Tibial nerve (tissue), 4 donors: ENCODE measurements at regions not wholly inside any gene's neighbourhood (a gene's known extent, or its start where the extent isn't known, plus 50 kb on each side); places are given as distances from the start of the nearest gene placed in this dataset.

ENCODE experiments used
- DNase-seq, 2 donors: peaks; one replicate each; pipeline ENCODE4 v3.0.0-alpha.2; 2019; ENCODE audit warnings: low spot score in 2 of 2
- H3K27ac ChIP-seq, 4 donors: fragments of 200-600 bp; sonication (generic) in 3 of 4; one replicate each; pipeline ENCODE4 v1.5.1; 2017 to 2019; ENCODE audit warnings: mild to moderate bottlenecking in 1 of 4
- H3K27me3 ChIP-seq, 2 donors: fragments of 200-600 bp; sonication (generic) in 1 of 2; one replicate each; pipeline versions ENCODE4 v1.5.1 to v1.6.0; 2017 to 2019
- H3K36me3 ChIP-seq, 3 donors: fragments of 200-600 bp; sonication (generic); one replicate each; pipeline ENCODE4 v1.5.1; 2018 to 2019
- H3K4me1 ChIP-seq, 4 donors: fragments of 200-600 bp; sonication (generic) in 3 of 4; one replicate each; pipeline ENCODE4 v1.5.1; 2017 to 2019
- H3K4me3 ChIP-seq, 4 donors: fragments of 200-600 bp; sonication (generic) in 3 of 4; one replicate each; pipeline ENCODE4 v1.5.1; 2017 to 2019; ENCODE audit warnings: mild to moderate bottlenecking in 1 of 4, moderate library complexity in 1 of 4
- H3K9me3 ChIP-seq, 4 donors: fragments of 200-600 bp; sonication (generic) in 3 of 4; one replicate each; pipeline ENCODE4 v1.5.1; 2017 to 2019
- CTCF ChIP-seq, 5 experiments: fragments of 200-600 bp in 3 of 5; fragments of 450-650 bp in 2 of 5; sonication (generic) in 3 of 5; IDR thresholded peaks; one replicate each; pipeline ENCODE4 v1.5.1; 2016 to 2019; ENCODE audit warnings: antibody characterized with exemption in 5 of 5, mild to moderate bottlenecking in 3 of 5, moderate library complexity in 2 of 5
- EP300 ChIP-seq, 2 donors: sonication (generic); formaldehyde crosslinking; IDR thresholded peaks; one replicate each; pipeline ENCODE4 v1.6.1; 2017; ENCODE audit warnings: antibody characterized with exemption in 2 of 2, mild to moderate bottlenecking in 1 of 2
- POLR2A ChIP-seq, 2 donors: fragments of 450-650 bp; IDR thresholded peaks; one replicate each; pipeline ENCODE4 v1.6.1; 2017; ENCODE audit warnings: antibody characterized with exemption in 2 of 2, mild to moderate bottlenecking in 2 of 2, moderate library complexity in 2 of 2
- WGBS, 2 donors: methylation state at CpG; one replicate each; pipeline ENCODE4 v1.1.5; 2018; 5-methylcytosine and 5-hydroxymethylcytosine counted together

GRCh38 chr13:105327581-105328126, 1207.8 kb downstream of the EFNB2 start:
- no peak for DNase-seq
- H3K27me3 ChIP-seq, result no peaks in the 10 kb centered on the region
- no peaks in the 10 kb centered on the region for H3K9me3 ChIP-seq
- H3K4me3 ChIP-seq, result no peak overlapping the region
- no peak for TF ChIP-seq EP300 (IDR thresholded peaks at IDR 0.05)
- no peak for TF ChIP-seq POLR2A (IDR thresholded peaks at IDR 0.05)
- no peak for TF ChIP-seq CTCF (IDR thresholded peaks at IDR 0.05)
- H3K4me1 ChIP-seq, result no peaks in the 10 kb centered on the region
- H3K27ac ChIP-seq, result no peak overlapping the region
- 88 to 94% methylated on average over 3 of the region's 3 CpGs for whole genome bisulfite sequencing, 2 donors
- H3K36me3 ChIP-seq, result no peaks in the 10 kb centered on the region

GRCh38 chr13:105319875-105320274, 1215.6 kb downstream of the EFNB2 start:
- Histone ChIP-seq H3K36me3 (no peaks in the 10 kb centered on the region), H3K4me3 (no peak overlapping the region), H3K4me1 (no peaks in the 10 kb centered on the region), H3K27ac (no peak overlapping the region), H3K9me3 (no peaks in the 10 kb centered on the region), H3K27me3 (no peaks in the 10 kb centered on the region)
- no peak for TF ChIP-seq CTCF (IDR thresholded peaks at IDR 0.05)
- no peak for TF ChIP-seq EP300 (IDR thresholded peaks at IDR 0.05)
- TF ChIP-seq POLR2A (IDR thresholded peaks at IDR 0.05), result no peak
- DNase-seq, result no peak
- WGBS, 2 donors, result 79 to 80% methylated on average over 6 of the region's 6 CpGs

GRCh38 chr13:105316731-105317130, 1218.7 kb downstream of the EFNB2 start:
- Histone ChIP-seq H3K27ac (no peak overlapping the region), H3K36me3 (no peaks in the 10 kb centered on the region), H3K4me3 (no peak overlapping the region), H3K4me1 (no peaks in the 10 kb centered on the region), H3K9me3 (no peaks in the 10 kb centered on the region), H3K27me3 (no peaks in the 10 kb centered on the region)
- DNase-seq, result no peak
- TF ChIP-seq POLR2A (IDR thresholded peaks at IDR 0.05) (no peak), CTCF (IDR thresholded peaks at IDR 0.05) (no peak), EP300 (IDR thresholded peaks at IDR 0.05) (no peak)
- WGBS, 2 donors, result 87 to 90% methylated on average over 4 of the region's 4 CpGs

- Histone ChIP-seq H3K9me3 (peaks cover 0 to 3% (median 0%) of the 10 kb centered on the region in 4 donors), H3K4me1 (no peaks in the 10 kb centered on the region), H3K27me3 (no peaks in the 10 kb centered on the region), H3K36me3 (no peaks in the 10 kb centered on the region), H3K4me3 (no peak overlapping the region), H3K27ac (no peak overlapping the region)
- no peak for TF ChIP-seq EP300 (IDR thresholded peaks at IDR 0.05)
- no peak for TF ChIP-seq CTCF (IDR thresholded peaks at IDR 0.05)
- TF ChIP-seq POLR2A (IDR thresholded peaks at IDR 0.05), result no peak
- 85 to 87% methylated on average over 2 of the region's 2 CpGs for WGBS, 2 donors
- no peak for DNase-seq
Observed at GRCh38 chr13:105312906-105313305, 1222.6 kb downstream of the EFNB2 start.

- no peak for DNase-seq
- TF ChIP-seq EP300 (IDR thresholded peaks at IDR 0.05), result no peak
- no peak for TF ChIP-seq CTCF (IDR thresholded peaks at IDR 0.05)
- no peak for TF ChIP-seq POLR2A (IDR thresholded peaks at IDR 0.05)
- 94 to 97% methylated on average over 4 of the region's 4 CpGs for WGBS, 2 donors
- Histone ChIP-seq H3K27me3 (no peaks in the 10 kb centered on the region), H3K27ac (no peak overlapping the region), H3K4me1 (no peaks in the 10 kb centered on the region), H3K4me3 (no peak overlapping the region), H3K9me3 (peaks cover 0 to 3% (median 0%) of the 10 kb centered on the region in 4 donors), H3K36me3 (no peaks in the 10 kb centered on the region)
Observed at GRCh38 chr13:105311094-105311493, 1224.4 kb downstream of the EFNB2 start.
